ENCODE measurements at regions not wholly inside any gene's neighbourhood (a gene's known extent, or its start where the extent isn't known, plus 50 kb on each side); places are given as distances from the start of the nearest gene placed in this dataset.
"Not testable (repeated sequence)": the region's sequence is repeated elsewhere in the genome, so short reads cannot be mapped to it uniquely, and the experiment has no call there.

DNA sequence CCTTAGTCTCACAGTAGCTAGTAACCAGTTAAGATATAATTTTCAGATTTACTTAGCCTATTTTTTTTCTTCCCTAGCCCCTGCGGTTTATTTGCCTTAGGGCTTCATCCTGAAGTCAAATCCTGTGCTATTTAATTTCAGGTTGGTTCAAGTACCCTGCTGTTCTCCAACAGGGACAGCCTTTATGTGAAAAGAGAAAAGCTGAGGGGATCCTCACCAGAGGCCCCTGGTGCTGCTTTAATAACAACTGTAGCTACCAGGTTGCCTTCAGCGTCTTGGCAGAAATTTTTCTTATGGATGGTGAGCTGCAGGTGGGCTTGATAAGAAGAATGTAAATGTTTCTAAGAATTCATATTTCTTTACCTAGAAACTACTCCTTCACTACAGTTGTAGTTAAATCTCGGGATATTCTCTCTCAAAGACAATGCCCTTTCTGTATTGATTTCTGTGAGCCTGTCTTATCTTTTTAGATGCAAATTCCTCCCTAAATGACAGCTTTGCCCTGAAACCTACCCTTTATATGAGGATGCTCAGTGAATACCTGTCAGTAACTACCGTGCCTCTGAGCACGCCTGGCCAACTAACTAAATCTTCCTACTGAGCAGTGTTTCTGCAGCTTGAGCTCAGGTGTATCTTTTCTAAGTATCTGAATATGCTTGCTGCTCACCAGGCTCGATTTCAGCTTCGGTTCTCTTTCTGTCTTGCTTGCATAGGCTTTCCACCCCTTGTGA, 320.5 kb downstream of the MMUT start:
- DNase-seq (ENCODE audit: low read depth) = no peak

GRCh38 chr6:49121970-49122369, 341.1 kb downstream of the MMUT start:
- DNase-seq (ENCODE audit: low read depth) = no peak
- no peak overlapping the region for H3K4me3 ChIP-seq (ENCODE audit: low read depth, low read length)
- TF ChIP-seq CTCF (conservative IDR thresholded peaks at IDR 0.05; ENCODE audit: low read depth, low read length) = no peak

More for the DNA sequence above, 320.5 kb downstream of the MMUT start:
- no peak for TF ChIP-seq CTCF (conservative IDR thresholded peaks at IDR 0.05; ENCODE audit: low read depth, low read length)
- H3K4me3 ChIP-seq (ENCODE audit: low read depth, low read length) = no peak overlapping the region

DNA sequence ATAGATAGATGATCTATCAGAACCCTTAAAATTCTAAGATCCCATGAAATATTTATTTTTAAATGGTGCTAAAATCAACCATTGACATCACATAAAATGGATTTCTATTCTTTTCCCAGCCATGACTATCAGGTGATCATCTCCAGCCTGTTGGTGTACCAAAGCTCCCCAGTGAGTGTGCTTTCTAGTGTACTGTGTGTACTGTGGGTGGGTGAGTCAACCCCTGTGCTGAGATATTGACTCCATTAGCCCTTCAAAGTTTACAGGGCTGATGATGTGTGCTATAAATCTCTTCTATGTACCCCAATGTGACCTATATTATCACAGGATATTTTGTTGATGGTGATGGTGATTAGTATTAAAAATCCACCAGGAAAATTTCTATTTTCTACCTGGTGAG, 344.6 kb downstream of the MMUT start:
- TF ChIP-seq CTCF (conservative IDR thresholded peaks at IDR 0.05; ENCODE audit: low read depth, low read length) = no peak
- DNase-seq (ENCODE audit: low read depth) = no peak
- no peak overlapping the region for H3K4me3 ChIP-seq (ENCODE audit: low read depth, low read length)

DNA sequence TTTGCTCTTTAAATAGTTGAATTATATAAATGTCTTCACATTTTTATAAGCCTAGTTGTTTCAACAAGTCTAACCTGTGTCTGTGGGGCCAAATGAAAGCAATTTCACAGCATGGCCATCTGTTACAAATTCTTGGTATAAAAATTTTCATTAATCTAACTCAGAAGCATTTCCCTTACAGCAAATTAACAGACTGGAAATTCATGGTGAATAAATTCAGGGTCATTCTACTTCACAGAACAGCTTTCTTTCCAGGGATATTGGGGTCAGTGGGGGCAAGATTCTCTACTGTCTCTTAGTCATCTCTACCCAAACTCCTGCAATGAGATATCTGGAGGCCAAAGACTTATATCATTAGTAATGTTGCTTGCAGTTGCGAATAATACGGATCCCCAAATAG, 352.1 kb downstream of the MMUT start:
- TF ChIP-seq CTCF (conservative IDR thresholded peaks at IDR 0.05; ENCODE audit: low read depth, low read length) = no peak

DNA sequence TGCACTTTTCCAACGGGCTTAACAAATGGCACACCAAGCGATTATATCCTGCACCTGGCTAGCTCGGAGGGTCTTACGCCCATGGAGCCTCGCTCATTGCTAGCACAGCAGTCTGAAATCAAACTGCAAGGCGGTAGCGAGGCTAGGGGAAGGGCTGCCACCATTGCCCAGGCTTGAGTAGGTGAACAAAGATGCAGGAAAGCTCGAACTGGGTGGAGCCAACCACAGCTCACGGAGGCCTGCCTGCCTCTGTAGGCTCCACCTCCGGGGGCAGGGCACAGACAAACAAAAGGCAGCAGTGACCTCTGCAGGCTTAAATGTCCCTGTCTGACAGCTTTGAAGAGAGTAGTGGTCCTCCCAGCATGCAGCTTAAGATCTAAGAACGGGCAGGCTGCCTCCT, 365.4 kb downstream of the MMUT start:
- not testable (repeated sequence) for H3K4me3 ChIP-seq (ENCODE audit: low read depth, low read length); DNase-seq (ENCODE audit: low read depth)

More for the DNA sequence above, 352.1 kb downstream of the MMUT start:
- H3K4me3 ChIP-seq (ENCODE audit: low read depth, low read length) = no peak overlapping the region
- DNase-seq (ENCODE audit: low read depth) = no peak

DNA sequence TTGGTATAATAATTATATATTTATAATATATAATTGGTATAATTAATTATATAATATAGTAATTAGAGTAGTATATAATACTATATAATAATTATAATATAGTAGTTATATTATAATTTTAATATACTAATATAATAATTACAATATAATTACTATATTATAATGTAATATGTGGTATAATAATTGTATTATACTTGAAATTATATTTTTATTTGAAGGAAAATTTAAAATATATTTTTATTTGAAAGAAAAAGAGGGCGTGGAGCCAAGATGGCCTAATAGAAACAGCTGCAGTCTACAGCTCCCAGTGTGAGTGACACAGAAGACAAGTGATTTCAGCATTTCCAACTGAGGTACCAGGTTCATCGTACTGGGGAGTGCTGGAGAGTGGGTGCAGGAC, 365.9 kb downstream of the MMUT start:
- no peak overlapping the region for H3K4me3 ChIP-seq (ENCODE audit: low read depth, low read length)

DNA sequence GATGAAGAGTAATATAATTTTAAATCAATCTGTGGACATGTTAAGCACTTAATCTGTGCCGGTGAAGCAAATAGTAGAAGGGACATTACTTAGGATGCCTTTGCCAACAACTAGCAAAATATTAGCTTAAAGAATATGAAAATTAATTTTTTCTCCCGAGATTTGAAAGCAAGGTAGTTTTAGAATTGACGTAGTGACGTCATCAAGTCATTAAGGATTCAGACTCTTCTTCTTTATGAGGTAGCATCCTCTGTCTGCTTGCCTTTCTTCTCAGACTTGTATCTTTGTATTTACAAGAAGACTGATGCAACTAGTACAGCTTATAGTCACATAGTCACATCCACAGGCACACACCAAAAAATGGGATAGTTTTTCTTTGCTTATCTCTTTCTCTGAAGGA, 374.4 kb downstream of the MMUT start:
- DNase-seq (ENCODE audit: low read depth) = no peak
- TF ChIP-seq CTCF (conservative IDR thresholded peaks at IDR 0.05; ENCODE audit: low read depth, low read length) = no peak
- no peak overlapping the region for H3K4me3 ChIP-seq (ENCODE audit: low read depth, low read length)

More for the DNA sequence above, 365.9 kb downstream of the MMUT start:
- DNase-seq (ENCODE audit: low read depth) = no peak
- no peak for TF ChIP-seq CTCF (conservative IDR thresholded peaks at IDR 0.05; ENCODE audit: low read depth, low read length)
